ENCODE measurements at regions not wholly inside any gene's neighbourhood (a gene's known extent, or its start where the extent isn't known, plus 50 kb on each side); places are given as distances from the start of the nearest gene placed in this dataset.
"Not testable (repeated sequence)": the region's sequence is repeated elsewhere in the genome, so short reads cannot be mapped to it uniquely, and the experiment has no call there.

- TF ChIP-seq, protein P1, sequence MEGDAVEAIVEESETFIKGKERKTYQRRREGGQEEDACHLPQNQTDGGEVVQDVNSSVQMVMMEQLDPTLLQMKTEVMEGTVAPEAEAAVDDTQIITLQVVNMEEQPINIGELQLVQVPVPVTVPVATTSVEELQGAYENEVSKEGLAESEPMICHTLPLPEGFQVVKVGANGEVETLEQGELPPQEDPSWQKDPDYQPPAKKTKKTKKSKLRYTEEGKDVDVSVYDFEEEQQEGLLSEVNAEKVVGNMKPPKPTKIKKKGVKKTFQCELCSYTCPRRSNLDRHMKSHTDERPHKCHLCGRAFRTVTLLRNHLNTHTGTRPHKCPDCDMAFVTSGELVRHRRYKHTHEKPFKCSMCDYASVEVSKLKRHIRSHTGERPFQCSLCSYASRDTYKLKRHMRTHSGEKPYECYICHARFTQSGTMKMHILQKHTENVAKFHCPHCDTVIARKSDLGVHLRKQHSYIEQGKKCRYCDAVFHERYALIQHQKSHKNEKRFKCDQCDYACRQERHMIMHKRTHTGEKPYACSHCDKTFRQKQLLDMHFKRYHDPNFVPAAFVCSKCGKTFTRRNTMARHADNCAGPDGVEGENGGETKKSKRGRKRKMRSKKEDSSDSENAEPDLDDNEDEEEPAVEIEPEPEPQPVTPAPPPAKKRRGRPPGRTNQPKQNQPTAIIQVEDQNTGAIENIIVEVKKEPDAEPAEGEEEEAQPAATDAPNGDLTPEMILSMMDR (conservative IDR thresholded peaks at IDR 0.05), result not testable (repeated sequence)
- TF ChIP-seq ZFX (IDR thresholded peaks at IDR 0.05), result not testable (repeated sequence)
Observed at GRCh38 chr2:87539151-87539943, 208.5 kb upstream of the PLGLB2 start.
